Endothelial cell of umbilical vein (primary cell): ENCODE measurements at regions not wholly inside any gene's neighbourhood (a gene's known extent, or its start where the extent isn't known, plus 50 kb on each side); places are given as distances from the start of the nearest gene placed in this dataset.

ENCODE experiments used
- BruUV-seq: library from RNA; stranded (reverse); fragments of 400-500 nt; replicated peaks from 2 replicates; lab custom pipeline; 2021; lab: Mats Ljungman, UMichigan
- CTCF ChIA-PET: fragments of 300-600, 350-600 bp; sonication (Branson Sonifier 250); formaldehyde crosslinking; loops from one replicate; lab custom pipeline; 2021; ENCODE audit warnings: antibody characterized with exemption, inconsistent platforms; lab: Charles Lee
- POLR2A ChIA-PET: fragments of 300-600, 350-600 bp; sonication (Branson Sonifier 250); formaldehyde crosslinking; loops from one replicate; lab custom pipeline; 2021; ENCODE audit warnings: antibody characterized with exemption, inconsistent platforms; lab: Charles Lee
- DNase-seq: peaks from one replicate; pipeline ENCODE4 v3.0.0-alpha.2; 2011; ENCODE audit warnings: low read depth, low spot score
- FAIRE-seq: peaks from 2 replicates; lab custom pipeline; 2011; peaks lifted over from hg19 to GRCh38; lab: Jason Lieb, UNC
- H2AFZ ChIP-seq: 2 replicates; pipeline ENCODE4 v1.6.0; 2012; ENCODE audit warnings: low read depth, low read length, control low read depth, inconsistent platforms
- H3K27ac ChIP-seq: 2 replicates; pipeline ENCODE4 v1.5.1; 2011; ENCODE audit warnings: low read depth, mild to moderate bottlenecking, control low read depth, low read length, moderate library complexity; ENCODE audit not compliant: insufficient read depth
- H3K27me3 ChIP-seq, 2 experiments: 2 replicates each; pipeline versions ENCODE4 v1.6.0 to v1.6.1; 2011; ENCODE audit warnings: low read length in 2 of 2, mixed read lengths in 1 of 2; ENCODE audit not compliant: control insufficient read depth in 2 of 2, insufficient read depth in 2 of 2
- H3K36me3 ChIP-seq, 2 experiments: 2 replicates in 1 of 2; 3 replicates in 1 of 2; pipeline ENCODE4 v1.5.1; 2011; ENCODE audit warnings: low read length in 2 of 2, mild to moderate bottlenecking in 1 of 2, moderate library complexity in 1 of 2; ENCODE audit not compliant: control insufficient read depth in 2 of 2, insufficient read depth in 2 of 2; ENCODE audit errors: extremely low read depth in 1 of 2
- H3K4me1 ChIP-seq: 3 replicates; pipeline ENCODE4 v1.5.1; 2011; ENCODE audit warnings: mild to moderate bottlenecking, low read length; ENCODE audit not compliant: control insufficient read depth, insufficient read depth; ENCODE audit errors: extremely low read depth
- H3K4me2 ChIP-seq: 2 replicates; pipeline ENCODE4 v1.6.1; 2011; ENCODE audit warnings: low read length, control low read depth, mixed read lengths; ENCODE audit not compliant: insufficient read depth
- H3K4me3 ChIP-seq, 3 experiments: fragments of 200-600 bp in 1 of 3; sonication (generic), shearing (Covaris generic) in 1 of 3; replicated peaks in 1 of 3; 2 replicates each; pipeline ENCODE4 v1.5.1; 2011 to 2016; ENCODE audit warnings: control low read depth in 3 of 3, low read length in 3 of 3, mild to moderate bottlenecking in 2 of 3, inconsistent platforms in 1 of 3, low read depth in 1 of 3, moderate library complexity in 1 of 3; ENCODE audit not compliant: insufficient read depth in 1 of 3
- H3K79me2 ChIP-seq: 2 replicates; pipeline ENCODE4 v1.6.0; 2012; ENCODE audit warnings: low read length, inconsistent platforms; ENCODE audit not compliant: control insufficient read depth, insufficient read depth
- H3K9ac ChIP-seq: replicated peaks from 2 replicates; pipeline ENCODE3; 2011; ENCODE audit warnings: low read length, control low read depth; ENCODE audit not compliant: insufficient read depth; ENCODE audit errors: extremely low read depth
- H3K9me1 ChIP-seq: replicated peaks from 3 replicates; pipeline ENCODE4 v1.6.0; 2011; ENCODE audit warnings: mild to moderate bottlenecking, low read length; ENCODE audit not compliant: control insufficient read depth, insufficient read depth; ENCODE audit errors: extremely low read depth
- H3K9me3 ChIP-seq: replicated peaks from 2 replicates; pipeline ENCODE4 v1.5.1; 2012; ENCODE audit warnings: low read length, inconsistent platforms; ENCODE audit not compliant: control insufficient read depth, insufficient read depth
- H4K20me1 ChIP-seq: replicated peaks from 2 replicates; pipeline ENCODE3; 2011; ENCODE audit warnings: mild to moderate bottlenecking, low read length; ENCODE audit not compliant: control insufficient read depth, insufficient read depth; ENCODE audit errors: extremely low read depth
- EZH2 ChIP-seq: IDR thresholded peaks from 2 replicates; pipeline ENCODE4 v1.6.1; 2012; ENCODE audit warnings: borderline replicate concordance, low read depth, mild to moderate bottlenecking, moderate library complexity, low read length, inconsistent platforms; ENCODE audit not compliant: severe bottlenecking
- FOS ChIP-seq: IDR thresholded peaks from 2 replicates; pipeline ENCODE4 v1.6.1; 2011; ENCODE audit warnings: mild to moderate bottlenecking, low read length, moderate library complexity, borderline replicate concordance; ENCODE audit not compliant: insufficient read depth
- GATA2 ChIP-seq: IDR thresholded peaks from 2 replicates; pipeline ENCODE4 v1.7.0; 2011; ENCODE audit warnings: low read depth, mild to moderate bottlenecking, moderate library complexity, mixed read lengths, low read length; ENCODE audit not compliant: insufficient read length, insufficient read depth
- JUN ChIP-seq: IDR thresholded peaks from 2 replicates; pipeline ENCODE4 v1.6.1; 2011; ENCODE audit warnings: borderline replicate concordance, low read depth; ENCODE audit not compliant: insufficient read length, insufficient read depth
- MYC ChIP-seq: IDR thresholded peaks from one replicate; pipeline ENCODE4 v1.6.1; 2011; ENCODE audit warnings: mild to moderate bottlenecking, low read depth, low read length
- POLR2A ChIP-seq: IDR thresholded peaks from 2 replicates; pipeline ENCODE4 v1.6.1; 2012; ENCODE audit warnings: low read depth, mild to moderate bottlenecking, control low read depth, low read length
- POLR2AphosphoS5 ChIP-seq: IDR thresholded peaks from 2 replicates; pipeline ENCODE4 v1.6.1; 2012; ENCODE audit warnings: low read depth, mild to moderate bottlenecking, control low read depth, low read length, moderate library complexity; ENCODE audit not compliant: insufficient read depth
- dilution Hi-C: fragments of 300-500 bp; cut with MboI; formaldehyde crosslinking; loops from one replicate; pipeline ENCODE4 v1.15.0; 2019; ENCODE audit warnings: low sequenced_read_pairs; ENCODE audit not compliant: extremely low pct_ligation_motif_present
- intact Hi-C: fragments of 100-400 bp; cut with micrococcal nuclease; formaldehyde crosslinking; loops from one replicate; pipeline ENCODE4 v1.10.0; 2022
- TF ChIP-seq, protein P1 (sequence below), 2 donors: IDR thresholded peaks; 1 replicate in 1 of 2; 2 replicates in 1 of 2; pipeline ENCODE4 v1.5.1; 2011; ENCODE audit warnings: low read length in 2 of 2, mild to moderate bottlenecking in 2 of 2, moderate library complexity in 2 of 2, control low read depth in 1 of 2, inconsistent platforms in 1 of 2, low read depth in 1 of 2; ENCODE audit not compliant: insufficient read depth in 1 of 2; ENCODE audit errors: extremely low read depth in 1 of 2
- TF ChIP-seq, protein P2 (sequence below): IDR thresholded peaks from 2 replicates; pipeline ENCODE4 v1.6.1; 2011; ENCODE audit not compliant: insufficient read depth, insufficient read length

DNA sequence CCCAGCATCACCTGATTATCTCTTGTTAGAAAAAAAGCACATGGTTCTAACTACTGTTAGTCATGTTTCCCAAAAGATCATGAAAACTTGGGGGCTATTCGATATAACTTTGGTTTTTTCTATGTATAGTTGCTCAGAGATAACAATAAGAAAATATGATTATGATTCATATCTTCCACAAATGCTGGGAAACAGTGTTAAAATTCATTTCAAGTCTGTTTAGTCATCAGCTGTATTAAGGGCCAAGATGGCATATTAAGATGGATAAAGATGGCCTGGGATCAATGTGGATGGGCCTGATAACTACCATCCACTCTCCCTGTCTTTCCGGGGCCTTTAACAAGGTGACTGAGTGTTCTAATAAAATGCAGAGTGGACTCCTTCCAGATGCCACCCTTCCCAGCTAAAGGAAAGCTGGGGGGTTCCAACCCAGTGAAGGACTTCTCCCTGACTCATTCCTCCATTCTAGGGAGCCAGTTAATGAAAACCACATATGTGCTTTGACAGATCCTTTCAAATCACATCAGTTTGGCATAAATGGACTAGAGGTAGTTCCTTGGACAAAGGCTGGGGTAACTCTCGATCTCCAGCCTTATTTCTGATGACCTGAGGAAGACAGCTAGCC is 221.6 kb downstream of the VAPA start:
- no peak for FAIRE-seq
- no peak overlapping the region for H3K4me2 ChIP-seq
- dilution Hi-C loops: no loop called here

More for the DNA sequence above, 221.6 kb downstream of the VAPA start:
- no peak overlapping the region for H2AFZ ChIP-seq
- H4K20me1 ChIP-seq: no peaks in the 10 kb centered on the region
- no peaks in the 10 kb centered on the region for H3K4me1 ChIP-seq
- no peak overlapping the region for H3K27ac ChIP-seq
- H3K9me3 ChIP-seq: no peaks in the 10 kb centered on the region
- ChIA-PET CTCF (no interaction called here), POLR2A (no interaction called here)
- intact Hi-C loops: no loop called here
- no peaks in the 10 kb centered on the region for H3K36me3 ChIP-seq
- peaks cover 7 to 12% of the 10 kb centered on the region in 2 experiments for H3K27me3 ChIP-seq
- no peak overlapping the region for H3K9ac ChIP-seq
- no TSS peak for BruUV-seq
- H3K79me2 ChIP-seq: no peaks in the 10 kb centered on the region
- no peak for TF ChIP-seq FOS
- TF ChIP-seq, protein P1, sequence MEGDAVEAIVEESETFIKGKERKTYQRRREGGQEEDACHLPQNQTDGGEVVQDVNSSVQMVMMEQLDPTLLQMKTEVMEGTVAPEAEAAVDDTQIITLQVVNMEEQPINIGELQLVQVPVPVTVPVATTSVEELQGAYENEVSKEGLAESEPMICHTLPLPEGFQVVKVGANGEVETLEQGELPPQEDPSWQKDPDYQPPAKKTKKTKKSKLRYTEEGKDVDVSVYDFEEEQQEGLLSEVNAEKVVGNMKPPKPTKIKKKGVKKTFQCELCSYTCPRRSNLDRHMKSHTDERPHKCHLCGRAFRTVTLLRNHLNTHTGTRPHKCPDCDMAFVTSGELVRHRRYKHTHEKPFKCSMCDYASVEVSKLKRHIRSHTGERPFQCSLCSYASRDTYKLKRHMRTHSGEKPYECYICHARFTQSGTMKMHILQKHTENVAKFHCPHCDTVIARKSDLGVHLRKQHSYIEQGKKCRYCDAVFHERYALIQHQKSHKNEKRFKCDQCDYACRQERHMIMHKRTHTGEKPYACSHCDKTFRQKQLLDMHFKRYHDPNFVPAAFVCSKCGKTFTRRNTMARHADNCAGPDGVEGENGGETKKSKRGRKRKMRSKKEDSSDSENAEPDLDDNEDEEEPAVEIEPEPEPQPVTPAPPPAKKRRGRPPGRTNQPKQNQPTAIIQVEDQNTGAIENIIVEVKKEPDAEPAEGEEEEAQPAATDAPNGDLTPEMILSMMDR (IDR thresholded peaks at IDR 0.05; ENCODE audit: extremely low read depth in 1 of 2, insufficient read depth in 1 of 2, low read depth in 1 of 2, low read length in 2 of 2): no peak
- TF ChIP-seq, protein P2, sequence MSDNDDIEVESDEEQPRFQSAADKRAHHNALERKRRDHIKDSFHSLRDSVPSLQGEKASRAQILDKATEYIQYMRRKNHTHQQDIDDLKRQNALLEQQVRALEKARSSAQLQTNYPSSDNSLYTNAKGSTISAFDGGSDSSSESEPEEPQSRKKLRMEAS: no peak
- no peak for TF ChIP-seq GATA2
- TF ChIP-seq JUN: no peak
- TF ChIP-seq EZH2: no peak
- TF ChIP-seq POLR2A: no peak
- TF ChIP-seq POLR2AphosphoS5: no peak
- TF ChIP-seq MYC: no peak
- DNase-seq: no peak
- H3K4me3 ChIP-seq: no peak overlapping the region
- no peaks in the 10 kb centered on the region for H3K9me1 ChIP-seq
